ENCODE measurements at regions not wholly inside any gene's neighbourhood (a gene's known extent, or its start where the extent isn't known, plus 50 kb on each side); places are given as distances from the start of the nearest gene placed in this dataset.

GRCh38 chr22:47250995-47251765 is 488.7 kb downstream of the TBC1D22A start:
- H3K9me3 ChIP-seq (replicated peaks in 1 of 3): no peaks in the 10 kb centered on the region

GRCh38 chr22:47249370-47249928 is 487.0 kb downstream of the TBC1D22A start:
- Histone ChIP-seq H3K4me1 (replicated peaks in 1 of 2) (no peaks in the 10 kb centered on the region), H3K4me3 (no peak overlapping the region), H3K9me3 (replicated peaks in 1 of 3) (no peaks in the 10 kb centered on the region), H3K27ac (no peak overlapping the region), H3K27me3 (peaks cover 6% of the 10 kb centered on the region), H3K36me3 (replicated peaks in 1 of 2) (no peaks in the 10 kb centered on the region)
- no peak for TF ChIP-seq CTCF (IDR thresholded peaks at IDR 0.05)
- WGBS, 4 donors: 38 to 50% (median 43%) methylated on average over 6 to 8 of the region's 8 CpGs
- intact Hi-C loops (cut with DNase I): no loop called here
- DNase-seq: no peak

More at GRCh38 chr22:47250995-47251765, 488.7 kb downstream of the TBC1D22A start:
- H3K4me1 ChIP-seq (replicated peaks in 1 of 2): no peaks in the 10 kb centered on the region
- H3K4me3 ChIP-seq: no peak overlapping the region
- TF ChIP-seq POLR2A (IDR thresholded peaks at IDR 0.05): no peak
- TF ChIP-seq CTCF (IDR thresholded peaks at IDR 0.05): no peak
- intact Hi-C loops (cut with DNase I): no loop called here
- H3K36me3 ChIP-seq (replicated peaks in 1 of 2): no peaks in the 10 kb centered on the region
- no peak for DNase-seq
- peaks cover 6% of the 10 kb centered on the region for H3K27me3 ChIP-seq
- WGBS, 4 donors: 72 to 86% (median 78%) methylated on average over 6 to 12 of the region's 12 CpGs
- no peak overlapping the region for H3K27ac ChIP-seq

- WGBS, 4 donors: 75 to 83% (median 76%) methylated on average over 4 of the region's 4 CpGs
- H3K9me3 ChIP-seq (replicated peaks in 1 of 3): no peaks in the 10 kb centered on the region
- peaks cover 6% of the 10 kb centered on the region for H3K27me3 ChIP-seq
- H3K4me3 ChIP-seq: no peak overlapping the region
- H3K4me1 ChIP-seq (replicated peaks in 1 of 2): no peaks in the 10 kb centered on the region
- no peak for TF ChIP-seq POLR2A (IDR thresholded peaks at IDR 0.05)
- no peak for TF ChIP-seq CTCF (IDR thresholded peaks at IDR 0.05)
- no peak for DNase-seq
- no peaks in the 10 kb centered on the region for H3K36me3 ChIP-seq (replicated peaks in 1 of 2)
- no peak overlapping the region for H3K27ac ChIP-seq
- intact Hi-C loops (cut with DNase I): no loop called here
These were observed 486.5 kb downstream of the TBC1D22A start for GRCh38 chr22:47248925-47249324.

GRCh38 chr22:47247579-47248240 is 485.3 kb downstream of the TBC1D22A start:
- Histone ChIP-seq H3K36me3 (replicated peaks in 1 of 2) (no peaks in the 10 kb centered on the region), H3K27me3 (peaks cover 6% of the 10 kb centered on the region), H3K27ac (no peak overlapping the region), H3K4me1 (replicated peaks in 1 of 2) (no peaks in the 10 kb centered on the region), H3K4me3 (no peak overlapping the region), H3K9me3 (replicated peaks in 1 of 3) (no peaks in the 10 kb centered on the region)
- no peak for DNase-seq
- WGBS, 4 donors: 67 to 73% (median 68%) methylated on average over 12 of the region's 12 CpGs
- intact Hi-C loops (cut with DNase I): no loop called here
- TF ChIP-seq CTCF (IDR thresholded peaks at IDR 0.05) (no peak), POLR2A (IDR thresholded peaks at IDR 0.05) (no peak)

Measured in adrenal gland (tissue), 9 donors.